ENCODE measurements at regions not wholly inside any gene's neighbourhood (a gene's known extent, or its start where the extent isn't known, plus 50 kb on each side); places are given as distances from the start of the nearest gene placed in this dataset.

- no peak for DNase-seq
- Histone ChIP-seq H3K27me3 (ENCODE audit: insufficient read depth, low read depth, severe bottlenecking) (no peaks in the 10 kb centered on the region), H3K4me3 (ENCODE audit: low read depth, low read length) (no peak overlapping the region), H3K36me3 (no peaks in the 10 kb centered on the region), H3K9me3 (ENCODE audit: severe bottlenecking) (no peaks in the 10 kb centered on the region), H3K27ac (no peak overlapping the region)
- TF ChIP-seq, protein P1, sequence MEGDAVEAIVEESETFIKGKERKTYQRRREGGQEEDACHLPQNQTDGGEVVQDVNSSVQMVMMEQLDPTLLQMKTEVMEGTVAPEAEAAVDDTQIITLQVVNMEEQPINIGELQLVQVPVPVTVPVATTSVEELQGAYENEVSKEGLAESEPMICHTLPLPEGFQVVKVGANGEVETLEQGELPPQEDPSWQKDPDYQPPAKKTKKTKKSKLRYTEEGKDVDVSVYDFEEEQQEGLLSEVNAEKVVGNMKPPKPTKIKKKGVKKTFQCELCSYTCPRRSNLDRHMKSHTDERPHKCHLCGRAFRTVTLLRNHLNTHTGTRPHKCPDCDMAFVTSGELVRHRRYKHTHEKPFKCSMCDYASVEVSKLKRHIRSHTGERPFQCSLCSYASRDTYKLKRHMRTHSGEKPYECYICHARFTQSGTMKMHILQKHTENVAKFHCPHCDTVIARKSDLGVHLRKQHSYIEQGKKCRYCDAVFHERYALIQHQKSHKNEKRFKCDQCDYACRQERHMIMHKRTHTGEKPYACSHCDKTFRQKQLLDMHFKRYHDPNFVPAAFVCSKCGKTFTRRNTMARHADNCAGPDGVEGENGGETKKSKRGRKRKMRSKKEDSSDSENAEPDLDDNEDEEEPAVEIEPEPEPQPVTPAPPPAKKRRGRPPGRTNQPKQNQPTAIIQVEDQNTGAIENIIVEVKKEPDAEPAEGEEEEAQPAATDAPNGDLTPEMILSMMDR (IDR thresholded peaks at IDR 0.05; ENCODE audit: low read depth, low read length) = no peak
These were observed 138.7 kb downstream of the FAM204A start for GRCh38 chr10:118203461-118203860.

DNA sequence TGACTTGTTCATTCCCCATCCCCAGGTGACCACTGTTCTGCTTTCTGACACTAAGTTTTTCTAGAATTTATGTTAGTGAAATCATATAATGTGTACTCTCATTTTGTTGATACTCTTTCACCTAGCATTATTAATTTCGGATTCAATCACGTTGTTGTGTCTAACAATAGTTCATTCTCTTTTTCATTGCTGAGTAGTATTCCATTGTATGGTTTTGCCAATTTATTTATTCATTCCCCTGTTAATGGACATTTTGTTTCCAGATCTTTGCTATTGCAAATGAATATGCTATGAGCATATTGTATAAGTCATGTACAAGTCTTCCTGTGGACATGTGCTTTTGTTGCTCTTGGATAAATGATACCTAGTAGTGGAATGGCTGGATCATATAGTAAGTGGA, 146.4 kb downstream of the FAM204A start:
- H3K36me3 ChIP-seq = no peaks in the 10 kb centered on the region
- H3K27ac ChIP-seq = no peak overlapping the region
- TF ChIP-seq, protein P1 (IDR thresholded peaks at IDR 0.05; ENCODE audit: low read depth, low read length) = no peak
- no peak overlapping the region for H3K4me3 ChIP-seq (ENCODE audit: low read depth, low read length)
- DNase-seq = no peak
- no peaks in the 10 kb centered on the region for H3K9me3 ChIP-seq (ENCODE audit: severe bottlenecking)
- H3K27me3 ChIP-seq (ENCODE audit: insufficient read depth, low read depth, severe bottlenecking) = peaks cover 3% of the 10 kb centered on the region

DNA sequence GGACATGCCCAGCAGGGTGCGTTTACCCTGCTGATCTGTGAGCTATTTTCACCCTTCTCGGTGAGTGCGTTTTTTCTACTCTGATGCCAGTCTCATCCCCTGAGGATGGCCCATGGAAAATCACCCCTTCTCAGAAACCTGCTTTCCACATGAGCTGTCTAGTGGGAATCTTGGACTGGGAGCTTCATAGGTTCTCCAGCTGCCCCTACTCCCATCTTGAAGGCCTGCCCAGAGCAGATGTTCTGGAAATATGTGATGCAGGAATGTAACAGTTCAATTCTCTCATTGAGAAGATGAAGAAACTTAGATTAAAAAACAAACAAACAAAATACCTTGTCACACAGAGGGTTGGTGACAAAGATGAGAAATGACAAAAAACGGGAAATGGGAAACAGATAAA, 146.9 kb upstream of the RAB11FIP2 start:
- TF ChIP-seq, protein P1 (IDR thresholded peaks at IDR 0.05; ENCODE audit: low read depth, low read length) = no peak
- H3K4me3 ChIP-seq (ENCODE audit: low read depth, low read length) = no peak overlapping the region
- H3K27ac ChIP-seq = no peak overlapping the region
- H3K9me3 ChIP-seq (ENCODE audit: severe bottlenecking) = no peaks in the 10 kb centered on the region
- H3K27me3 ChIP-seq (ENCODE audit: insufficient read depth, low read depth, severe bottlenecking) = peaks cover 3% of the 10 kb centered on the region
- H3K36me3 ChIP-seq = no peaks in the 10 kb centered on the region
- DNase-seq = no peak

- H3K36me3 ChIP-seq = no peaks in the 10 kb centered on the region
- H3K9me3 ChIP-seq (ENCODE audit: severe bottlenecking) = peaks cover 2% of the 10 kb centered on the region
- TF ChIP-seq, protein P1 (IDR thresholded peaks at IDR 0.05; ENCODE audit: low read depth, low read length) = no peak
- H3K27me3 ChIP-seq (ENCODE audit: insufficient read depth, low read depth, severe bottlenecking) = no peaks in the 10 kb centered on the region
- no peak overlapping the region for H3K27ac ChIP-seq
- H3K4me3 ChIP-seq (ENCODE audit: low read depth, low read length) = no peak overlapping the region
- no peak for DNase-seq
These were observed 134.3 kb upstream of the RAB11FIP2 start for GRCh38 chr10:118181021-118181420.

GRCh38 chr10:118175148-118175547, 128.4 kb upstream of the RAB11FIP2 start:
- no peaks in the 10 kb centered on the region for H3K36me3 ChIP-seq
- H3K27ac ChIP-seq = no peak overlapping the region
- TF ChIP-seq, protein P1 (IDR thresholded peaks at IDR 0.05; ENCODE audit: low read depth, low read length) = no peak
- no peaks in the 10 kb centered on the region for H3K27me3 ChIP-seq (ENCODE audit: insufficient read depth, low read depth, severe bottlenecking)
- H3K4me3 ChIP-seq (ENCODE audit: low read depth, low read length) = no peak overlapping the region
- DNase-seq = no peak
- peaks cover 2% of the 10 kb centered on the region for H3K9me3 ChIP-seq (ENCODE audit: severe bottlenecking)

GRCh38 chr10:118173296-118173695, 126.6 kb upstream of the RAB11FIP2 start:
- Histone ChIP-seq H3K27me3 (ENCODE audit: insufficient read depth, low read depth, severe bottlenecking) (no peaks in the 10 kb centered on the region), H3K36me3 (no peaks in the 10 kb centered on the region), H3K9me3 (ENCODE audit: severe bottlenecking) (no peaks in the 10 kb centered on the region), H3K4me3 (ENCODE audit: low read depth, low read length) (no peak overlapping the region), H3K27ac (no peak overlapping the region)
- no peak for DNase-seq
- TF ChIP-seq, protein P1 (IDR thresholded peaks at IDR 0.05; ENCODE audit: low read depth, low read length) = no peak

Data from WERI-Rb-1 (cell line).